GM23338 (cell line): ENCODE measurements at regions not wholly inside any gene's neighbourhood (a gene's known extent, or its start where the extent isn't known, plus 50 kb on each side); places are given as distances from the start of the nearest gene placed in this dataset.

Experiments used
- ATAC-seq: fragments of 200-7000 bp; cut with Tn5 transposase; 3 replicates; pipeline ENCODE4 v1.9.1; 2020
- DNase-seq: peaks from one replicate; pipeline ENCODE4 v3.0.0-alpha.2; 2015; ENCODE audit warnings: low spot score
- H2AFZ ChIP-seq: fragments of 200-600 bp; sonication (generic); 2 replicates; pipeline ENCODE4 v1.8.0; 2016; ENCODE audit warnings: antibody characterized with exemption, mild to moderate bottlenecking, moderate library complexity
- H3F3A ChIP-seq: fragments of 200-600 bp; sonication (generic); replicated peaks from 2 replicates; pipeline ENCODE4 v1.8.0; 2017; ENCODE audit warnings: antibody characterized with exemption, mixed run types, low read depth
- H3K27ac ChIP-seq: fragments of 200-600 bp; sonication (generic); 2 replicates; pipeline ENCODE4 v1.6.1; 2016; ENCODE audit warnings: low read depth
- H3K27me3 ChIP-seq: fragments of 200-600 bp; sonication (generic); 2 replicates; pipeline ENCODE4 v1.8.0; 2016; ENCODE audit warnings: mild to moderate bottlenecking, mixed run types, moderate library complexity; ENCODE audit not compliant: insufficient read depth
- H3K36me3 ChIP-seq: fragments of 200-600 bp; sonication (generic); 2 replicates; pipeline ENCODE4 v1.8.0; 2016; ENCODE audit warnings: mild to moderate bottlenecking; ENCODE audit not compliant: insufficient read depth
- H3K4me1 ChIP-seq: fragments of 200-600 bp; sonication (generic); 2 replicates; pipeline ENCODE4 v1.8.0; 2016; ENCODE audit warnings: mild to moderate bottlenecking, moderate library complexity; ENCODE audit not compliant: insufficient read depth
- H3K4me2 ChIP-seq: fragments of 200-600 bp; sonication (generic); 2 replicates; pipeline ENCODE4 v1.7.1; 2017; ENCODE audit warnings: mixed run types
- H3K4me3 ChIP-seq: fragments of 200-600 bp; sonication (generic); 2 replicates; pipeline ENCODE4 v1.6.1; 2016; ENCODE audit warnings: mixed run types
- H3K79me2 ChIP-seq: fragments of 200-600 bp; sonication (generic); replicated peaks from 2 replicates; pipeline ENCODE4 v1.8.0; 2017; ENCODE audit warnings: mild to moderate bottlenecking; ENCODE audit not compliant: insufficient read depth
- H3K9me2 ChIP-seq: fragments of 200-600 bp; sonication (generic); 2 replicates; pipeline ENCODE4 v1.8.0; 2017; ENCODE audit not compliant: insufficient read depth
- H4K20me1 ChIP-seq: fragments of 200-600 bp; sonication (generic); replicated peaks from 2 replicates; pipeline ENCODE4 v1.8.0; 2017; ENCODE audit warnings: mild to moderate bottlenecking; ENCODE audit not compliant: insufficient read depth
- H3K27ac Mint-ChIP-seq: 2 replicates; pipeline ENCODE4 v1.8.0; 2020; ENCODE audit warnings: inconsistent platforms, mild to moderate bottlenecking, moderate library complexity, mixed read lengths
- H3K27me3 Mint-ChIP-seq: 3 replicates; pipeline ENCODE4 v1.8.0; 2022; ENCODE audit warnings: low read depth, mild to moderate bottlenecking, moderate library complexity, mixed read lengths, inconsistent platforms; ENCODE audit not compliant: insufficient read depth, poor library complexity
- H3K36me3 Mint-ChIP-seq: 3 replicates; pipeline ENCODE4 v1.8.0; 2021; ENCODE audit warnings: low read depth, mild to moderate bottlenecking, inconsistent platforms, moderate library complexity, mixed read lengths
- H3K4me1 Mint-ChIP-seq: 3 replicates; pipeline ENCODE4 v1.8.0; 2020; ENCODE audit warnings: mild to moderate bottlenecking, inconsistent platforms, mixed read lengths
- H3K4me3 Mint-ChIP-seq: 3 replicates; pipeline ENCODE4 v1.8.0; 2021; ENCODE audit warnings: moderate library complexity, mild to moderate bottlenecking, inconsistent platforms, mixed read lengths
- H3K9me3 Mint-ChIP-seq: 3 replicates; pipeline ENCODE4 v1.8.0; 2020; ENCODE audit warnings: moderate library complexity, mild to moderate bottlenecking, inconsistent platforms, mixed read lengths
- EZH2 ChIP-seq: fragments of 200-600 bp; sonication (generic); IDR thresholded peaks from one replicate; pipeline ENCODE4 v1.8.0; 2017; ENCODE audit warnings: antibody characterized with exemption, mild to moderate bottlenecking, low read depth; ENCODE audit not compliant: unreplicated experiment
- EZH2phosphoT487 ChIP-seq: fragments of 200-600 bp; sonication (generic); IDR thresholded peaks from one replicate; pipeline ENCODE4 v1.8.1; 2018; ENCODE audit warnings: antibody characterized with exemption; ENCODE audit not compliant: unreplicated experiment
- POLR2AphosphoS5 ChIP-seq: IDR thresholded peaks from 2 replicates; pipeline ENCODE4 v1.6.1; 2016; ENCODE audit warnings: antibody characterized with exemption, low read depth
- REST ChIP-seq: IDR thresholded peaks from one replicate; pipeline ENCODE4 v1.6.1; 2018; ENCODE audit warnings: antibody characterized with exemption; ENCODE audit not compliant: unreplicated experiment
- ZNF114 ChIP-seq: fragments of 250-450 bp; sonication (Bioruptor Pico); IDR thresholded peaks from 2 replicates; pipeline ENCODE4 v1.5.0; 2020; ENCODE audit warnings: mild to moderate bottlenecking, moderate library complexity
- ZNF331 ChIP-seq: fragments of 250-450 bp; sonication (Bioruptor Pico); IDR thresholded peaks from 2 replicates; pipeline ENCODE4 v1.5.0; 2020; ENCODE audit warnings: low read depth, mild to moderate bottlenecking, moderate library complexity
- TF ChIP-seq, protein P1 (sequence below): fragments of 250-450 bp; sonication (Bioruptor Pico); IDR thresholded peaks from 2 replicates; pipeline ENCODE4 v1.5.0; 2020; ENCODE audit warnings: mild to moderate bottlenecking, moderate library complexity
- TF ChIP-seq, protein P2 (sequence below), 2 experiments: fragments of 200-600 bp in 1 of 2; sonication (generic) in 1 of 2; conservative IDR thresholded peaks; 2 replicates each; pipeline versions ENCODE4 v1.5.1 to v1.6.1; 2016 to 2017; ENCODE audit warnings: antibody characterized with exemption in 2 of 2, low read depth in 2 of 2, mild to moderate bottlenecking in 2 of 2, moderate library complexity in 1 of 2

DNA sequence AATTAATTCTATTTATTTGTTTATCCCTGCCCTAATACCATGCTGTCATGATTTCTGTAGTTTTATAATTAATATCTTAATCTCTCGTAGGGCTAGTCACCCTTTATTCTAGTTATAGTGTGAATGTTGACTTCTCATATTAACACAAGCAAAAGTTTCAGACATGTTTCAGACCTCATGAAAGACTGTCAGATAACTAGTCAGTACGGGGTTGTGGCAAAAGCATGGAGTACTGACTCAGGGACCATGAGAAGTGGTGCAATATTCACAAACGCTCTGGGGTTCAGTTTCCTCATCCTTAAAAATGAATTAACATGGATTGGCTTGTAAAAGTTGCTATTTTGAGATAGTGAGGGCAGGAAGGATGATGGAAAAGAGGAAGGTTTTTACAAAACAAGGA, 148.9 kb downstream of the TMEM200A start (continued):
- TF ChIP-seq, protein P1, sequence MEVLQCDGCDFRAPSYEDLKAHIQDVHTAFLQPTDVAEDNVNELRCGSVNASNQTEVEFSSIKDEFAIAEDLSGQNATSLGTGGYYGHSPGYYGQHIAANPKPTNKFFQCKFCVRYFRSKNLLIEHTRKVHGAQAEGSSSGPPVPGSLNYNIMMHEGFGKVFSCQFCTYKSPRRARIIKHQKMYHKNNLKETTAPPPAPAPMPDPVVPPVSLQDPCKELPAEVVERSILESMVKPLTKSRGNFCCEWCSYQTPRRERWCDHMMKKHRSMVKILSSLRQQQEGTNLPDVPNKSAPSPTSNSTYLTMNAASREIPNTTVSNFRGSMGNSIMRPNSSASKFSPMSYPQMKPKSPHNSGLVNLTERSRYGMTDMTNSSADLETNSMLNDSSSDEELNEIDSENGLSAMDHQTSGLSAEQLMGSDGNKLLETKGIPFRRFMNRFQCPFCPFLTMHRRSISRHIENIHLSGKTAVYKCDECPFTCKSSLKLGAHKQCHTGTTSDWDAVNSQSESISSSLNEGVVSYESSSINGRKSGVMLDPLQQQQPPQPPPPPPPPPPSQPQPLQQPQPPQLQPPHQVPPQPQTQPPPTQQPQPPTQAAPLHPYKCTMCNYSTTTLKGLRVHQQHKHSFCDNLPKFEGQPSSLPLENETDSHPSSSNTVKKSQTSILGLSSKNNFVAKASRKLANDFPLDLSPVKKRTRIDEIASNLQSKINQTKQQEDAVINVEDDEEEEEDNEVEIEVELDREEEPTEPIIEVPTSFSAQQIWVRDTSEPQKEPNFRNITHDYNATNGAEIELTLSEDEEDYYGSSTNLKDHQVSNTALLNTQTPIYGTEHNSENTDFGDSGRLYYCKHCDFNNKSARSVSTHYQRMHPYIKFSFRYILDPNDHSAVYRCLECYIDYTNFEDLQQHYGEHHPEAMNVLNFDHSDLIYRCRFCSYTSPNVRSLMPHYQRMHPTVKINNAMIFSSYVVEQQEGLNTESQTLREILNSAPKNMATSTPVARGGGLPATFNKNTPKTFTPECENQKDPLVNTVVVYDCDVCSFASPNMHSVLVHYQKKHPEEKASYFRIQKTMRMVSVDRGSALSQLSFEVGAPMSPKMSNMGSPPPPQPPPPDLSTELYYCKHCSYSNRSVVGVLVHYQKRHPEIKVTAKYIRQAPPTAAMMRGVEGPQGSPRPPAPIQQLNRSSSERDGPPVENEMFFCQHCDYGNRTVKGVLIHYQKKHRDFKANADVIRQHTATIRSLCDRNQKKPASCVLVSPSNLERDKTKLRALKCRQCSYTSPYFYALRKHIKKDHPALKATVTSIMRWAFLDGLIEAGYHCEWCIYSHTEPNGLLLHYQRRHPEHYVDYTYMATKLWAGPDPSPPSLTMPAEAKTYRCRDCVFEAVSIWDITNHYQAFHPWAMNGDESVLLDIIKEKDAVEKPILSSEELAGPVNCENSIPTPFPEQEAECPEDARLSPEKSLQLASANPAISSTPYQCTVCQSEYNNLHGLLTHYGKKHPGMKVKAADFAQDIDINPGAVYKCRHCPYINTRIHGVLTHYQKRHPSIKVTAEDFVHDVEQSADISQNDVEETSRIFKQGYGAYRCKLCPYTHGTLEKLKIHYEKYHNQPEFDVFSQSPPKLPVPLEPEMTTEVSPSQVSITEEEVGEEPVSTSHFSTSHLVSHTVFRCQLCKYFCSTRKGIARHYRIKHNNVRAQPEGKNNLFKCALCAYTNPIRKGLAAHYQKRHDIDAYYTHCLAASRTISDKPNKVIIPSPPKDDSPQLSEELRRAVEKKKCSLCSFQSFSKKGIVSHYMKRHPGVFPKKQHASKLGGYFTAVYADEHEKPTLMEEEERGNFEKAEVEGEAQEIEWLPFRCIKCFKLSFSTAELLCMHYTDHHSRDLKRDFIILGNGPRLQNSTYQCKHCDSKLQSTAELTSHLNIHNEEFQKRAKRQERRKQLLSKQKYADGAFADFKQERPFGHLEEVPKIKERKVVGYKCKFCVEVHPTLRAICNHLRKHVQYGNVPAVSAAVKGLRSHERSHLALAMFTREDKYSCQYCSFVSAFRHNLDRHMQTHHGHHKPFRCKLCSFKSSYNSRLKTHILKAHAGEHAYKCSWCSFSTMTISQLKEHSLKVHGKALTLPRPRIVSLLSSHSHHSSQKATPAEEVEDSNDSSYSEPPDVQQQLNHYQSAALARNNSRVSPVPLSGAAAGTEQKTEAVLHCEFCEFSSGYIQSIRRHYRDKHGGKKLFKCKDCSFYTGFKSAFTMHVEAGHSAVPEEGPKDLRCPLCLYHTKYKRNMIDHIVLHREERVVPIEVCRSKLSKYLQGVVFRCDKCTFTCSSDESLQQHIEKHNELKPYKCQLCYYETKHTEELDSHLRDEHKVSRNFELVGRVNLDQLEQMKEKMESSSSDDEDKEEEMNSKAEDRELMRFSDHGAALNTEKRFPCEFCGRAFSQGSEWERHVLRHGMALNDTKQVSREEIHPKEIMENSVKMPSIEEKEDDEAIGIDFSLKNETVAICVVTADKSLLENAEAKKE (CRISPR knock-in tag) = no peak
- TF ChIP-seq ZNF114 (no peak), REST (no peak), ZNF331 (CRISPR knock-in tag) (no peak)

DNA sequence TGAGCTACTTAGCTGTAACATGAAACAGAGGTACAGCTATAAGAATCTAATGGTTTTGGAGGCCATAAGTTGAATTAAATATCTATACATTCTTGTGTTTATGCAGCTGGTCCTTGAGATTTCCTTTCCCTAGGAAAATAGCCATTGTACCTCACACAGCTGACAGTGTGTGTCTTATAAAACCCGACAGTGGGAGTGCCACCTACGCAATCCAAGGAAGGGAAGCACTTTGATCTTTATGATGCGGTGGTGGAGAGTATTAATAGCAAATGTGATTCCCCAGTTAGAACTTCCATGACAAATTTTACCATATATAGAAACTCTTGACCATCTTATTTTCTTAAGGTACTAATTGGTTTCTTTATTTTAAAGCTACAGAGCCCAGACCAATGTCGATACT, 149.5 kb downstream of the TMEM200A start:
- H3K4me1 Mint-ChIP-seq = no peaks in the 10 kb centered on the region
- no peaks in the 10 kb centered on the region for H4K20me1 ChIP-seq
- TF ChIP-seq POLR2AphosphoS5 (no peak), EZH2phosphoT487 (no peak), EZH2 (no peak), ZNF331 (CRISPR knock-in tag) (no peak)
- TF ChIP-seq, protein P2, sequence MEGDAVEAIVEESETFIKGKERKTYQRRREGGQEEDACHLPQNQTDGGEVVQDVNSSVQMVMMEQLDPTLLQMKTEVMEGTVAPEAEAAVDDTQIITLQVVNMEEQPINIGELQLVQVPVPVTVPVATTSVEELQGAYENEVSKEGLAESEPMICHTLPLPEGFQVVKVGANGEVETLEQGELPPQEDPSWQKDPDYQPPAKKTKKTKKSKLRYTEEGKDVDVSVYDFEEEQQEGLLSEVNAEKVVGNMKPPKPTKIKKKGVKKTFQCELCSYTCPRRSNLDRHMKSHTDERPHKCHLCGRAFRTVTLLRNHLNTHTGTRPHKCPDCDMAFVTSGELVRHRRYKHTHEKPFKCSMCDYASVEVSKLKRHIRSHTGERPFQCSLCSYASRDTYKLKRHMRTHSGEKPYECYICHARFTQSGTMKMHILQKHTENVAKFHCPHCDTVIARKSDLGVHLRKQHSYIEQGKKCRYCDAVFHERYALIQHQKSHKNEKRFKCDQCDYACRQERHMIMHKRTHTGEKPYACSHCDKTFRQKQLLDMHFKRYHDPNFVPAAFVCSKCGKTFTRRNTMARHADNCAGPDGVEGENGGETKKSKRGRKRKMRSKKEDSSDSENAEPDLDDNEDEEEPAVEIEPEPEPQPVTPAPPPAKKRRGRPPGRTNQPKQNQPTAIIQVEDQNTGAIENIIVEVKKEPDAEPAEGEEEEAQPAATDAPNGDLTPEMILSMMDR (conservative IDR thresholded peaks at IDR 0.05; ENCODE audit: low read depth in 2 of 2) = no peak

More for the DNA sequence above, 149.5 kb downstream of the TMEM200A start:
- H3K36me3 ChIP-seq = no peaks in the 10 kb centered on the region
- no peak overlapping the region for H3K4me2 ChIP-seq
- H3K9me2 ChIP-seq = no peaks in the 10 kb centered on the region
- H3K27me3 ChIP-seq = no peaks in the 10 kb centered on the region
- H3K27ac Mint-ChIP-seq = no peak overlapping the region
- no peaks in the 10 kb centered on the region for H3K4me1 ChIP-seq
- no peak overlapping the region for H2AFZ ChIP-seq
- no peaks in the 10 kb centered on the region for H3F3A ChIP-seq
- DNase-seq (no peak), ATAC-seq (no peak)
- no peaks in the 10 kb centered on the region for H3K9me3 Mint-ChIP-seq
- H3K79me2 ChIP-seq = no peaks in the 10 kb centered on the region
- no peak overlapping the region for H3K4me3 Mint-ChIP-seq
- peaks cover 4% of the 10 kb centered on the region for H3K27me3 Mint-ChIP-seq
- H3K4me3 ChIP-seq = no peak overlapping the region
- no peaks in the 10 kb centered on the region for H3K36me3 Mint-ChIP-seq
- H3K27ac ChIP-seq = no peak overlapping the region
